SJSA1 (cell line): ENCODE measurements at regions not wholly inside any gene's neighbourhood (a gene's known extent, or its start where the extent isn't known, plus 50 kb on each side); places are given as distances from the start of the nearest gene placed in this dataset.

Experiments used
- DNase-seq, 2 experiments: peaks; one replicate each; pipeline ENCODE4 v3.0.0-alpha.2; 2015 to 2020; ENCODE audit warnings: low spot score in 2 of 2, low read depth in 1 of 2
- H3K27ac ChIP-seq: fragments of 250-450 bp; sonication (Bioruptor Pico); 2 replicates; pipeline ENCODE4 v1.5.1; 2020; ENCODE audit warnings: mild to moderate bottlenecking, moderate library complexity
- H3K27me3 ChIP-seq: fragments of 250-450 bp; sonication (Bioruptor Pico); replicated peaks from 2 replicates; pipeline ENCODE4 v1.5.1; 2020; ENCODE audit warnings: mild to moderate bottlenecking, moderate library complexity
- H3K36me3 ChIP-seq: fragments of 250-450 bp; sonication (Bioruptor Pico); 2 replicates; pipeline ENCODE4 v1.5.1; 2020; ENCODE audit warnings: mild to moderate bottlenecking
- H3K4me1 ChIP-seq: fragments of 250-450 bp; sonication (Bioruptor Pico); replicated peaks from 2 replicates; pipeline ENCODE4 v1.6.1; 2021; ENCODE audit warnings: mild to moderate bottlenecking
- H3K4me3 ChIP-seq: fragments of 250-450 bp; sonication (Bioruptor Pico); 2 replicates; pipeline ENCODE4 v1.5.1; 2020; ENCODE audit warnings: mild to moderate bottlenecking
- H3K9me3 ChIP-seq: fragments of 250-450 bp; sonication (Bioruptor Pico); replicated peaks from 2 replicates; pipeline ENCODE4 v1.5.1; 2020; ENCODE audit warnings: mild to moderate bottlenecking

GRCh38 chr3:162014284-162014683 is 517.7 kb downstream of the OTOL1 start:
- H3K27ac ChIP-seq = no peak overlapping the region
- H3K4me1 ChIP-seq = no peaks in the 10 kb centered on the region
- no peaks in the 10 kb centered on the region for H3K27me3 ChIP-seq
- H3K36me3 ChIP-seq = no peaks in the 10 kb centered on the region
- no peak for DNase-seq
- H3K4me3 ChIP-seq = no peak overlapping the region
- H3K9me3 ChIP-seq = no peaks in the 10 kb centered on the region

- Histone ChIP-seq H3K36me3 (no peaks in the 10 kb centered on the region), H3K27me3 (no peaks in the 10 kb centered on the region), H3K9me3 (no peaks in the 10 kb centered on the region), H3K4me1 (no peaks in the 10 kb centered on the region), H3K4me3 (no peak overlapping the region), H3K27ac (no peak overlapping the region)
- no peak for DNase-seq
Measured at GRCh38 chr3:162015856-162016255, 519.2 kb downstream of the OTOL1 start.

- DNase-seq = no peak
- no peak overlapping the region for H3K4me3 ChIP-seq
- H3K27ac ChIP-seq = no peak overlapping the region
- no peaks in the 10 kb centered on the region for H3K36me3 ChIP-seq
- H3K4me1 ChIP-seq = no peaks in the 10 kb centered on the region
- no peaks in the 10 kb centered on the region for H3K9me3 ChIP-seq
- H3K27me3 ChIP-seq = no peaks in the 10 kb centered on the region
Measured at GRCh38 chr3:162019817-162020216, 523.2 kb downstream of the OTOL1 start.

- Histone ChIP-seq H3K4me1 (no peaks in the 10 kb centered on the region), H3K36me3 (no peaks in the 10 kb centered on the region), H3K27me3 (no peaks in the 10 kb centered on the region), H3K9me3 (no peaks in the 10 kb centered on the region), H3K4me3 (no peak overlapping the region), H3K27ac (no peak overlapping the region)
- no peak for DNase-seq
Measured at GRCh38 chr3:162021206-162021605, 524.6 kb downstream of the OTOL1 start.

- H3K4me1 ChIP-seq = no peaks in the 10 kb centered on the region
- H3K9me3 ChIP-seq = no peaks in the 10 kb centered on the region
- H3K27me3 ChIP-seq = no peaks in the 10 kb centered on the region
- H3K36me3 ChIP-seq = no peaks in the 10 kb centered on the region
- DNase-seq = no peak
- H3K4me3 ChIP-seq = no peak overlapping the region
- no peak overlapping the region for H3K27ac ChIP-seq
Measured at GRCh38 chr3:162022911-162023310, 526.3 kb downstream of the OTOL1 start.

- DNase-seq = no peak
- Histone ChIP-seq H3K4me3 (no peak overlapping the region), H3K27ac (no peak overlapping the region), H3K9me3 (no peaks in the 10 kb centered on the region), H3K4me1 (no peaks in the 10 kb centered on the region), H3K27me3 (no peaks in the 10 kb centered on the region), H3K36me3 (no peaks in the 10 kb centered on the region)
Measured at GRCh38 chr3:162029736-162030135, 533.1 kb downstream of the OTOL1 start.

GRCh38 chr3:162034368-162034767 is 537.8 kb downstream of the OTOL1 start:
- no peaks in the 10 kb centered on the region for H3K4me1 ChIP-seq
- H3K4me3 ChIP-seq = no peak overlapping the region
- no peak for DNase-seq
- no peaks in the 10 kb centered on the region for H3K27me3 ChIP-seq
- no peak overlapping the region for H3K27ac ChIP-seq
- H3K36me3 ChIP-seq = no peaks in the 10 kb centered on the region
- H3K9me3 ChIP-seq = no peaks in the 10 kb centered on the region

GRCh38 chr3:162041622-162042021 is 545.0 kb downstream of the OTOL1 start:
- Histone ChIP-seq H3K4me1 (no peaks in the 10 kb centered on the region), H3K27me3 (no peaks in the 10 kb centered on the region), H3K36me3 (no peaks in the 10 kb centered on the region), H3K9me3 (0 out of 2 replicates have a peak, but pooled peaks cover 3% of the 10 kb centered on the region), H3K27ac (no peak overlapping the region), H3K4me3 (no peak overlapping the region)
- no peak for DNase-seq

- no peaks in the 10 kb centered on the region for H3K9me3 ChIP-seq
Measured at GRCh38 chr3:162052636-162053035, 556.0 kb downstream of the OTOL1 start.

GRCh38 chr3:162072656-162073164 is 576.1 kb downstream of the OTOL1 start:
- Histone ChIP-seq H3K4me3 (no peak overlapping the region), H3K4me1 (no peaks in the 10 kb centered on the region), H3K27me3 (no peaks in the 10 kb centered on the region), H3K27ac (no peak overlapping the region), H3K36me3 (no peaks in the 10 kb centered on the region), H3K9me3 (no peaks in the 10 kb centered on the region)
- DNase-seq = no peak

More at GRCh38 chr3:162052636-162053035, 556.0 kb downstream of the OTOL1 start:
- Histone ChIP-seq H3K4me3 (no peak overlapping the region), H3K27me3 (no peaks in the 10 kb centered on the region), H3K4me1 (no peaks in the 10 kb centered on the region), H3K36me3 (no peaks in the 10 kb centered on the region), H3K27ac (no peak overlapping the region)
- no peak for DNase-seq

GRCh38 chr3:162073422-162073975 is 576.9 kb downstream of the OTOL1 start:
- Histone ChIP-seq H3K4me1 (no peaks in the 10 kb centered on the region), H3K36me3 (no peaks in the 10 kb centered on the region), H3K27ac (no peak overlapping the region), H3K4me3 (no peak overlapping the region), H3K9me3 (no peaks in the 10 kb centered on the region), H3K27me3 (no peaks in the 10 kb centered on the region)
- DNase-seq = no peak

- Histone ChIP-seq H3K4me3 (no peak overlapping the region), H3K4me1 (no peaks in the 10 kb centered on the region), H3K36me3 (no peaks in the 10 kb centered on the region), H3K9me3 (no peaks in the 10 kb centered on the region), H3K27me3 (no peaks in the 10 kb centered on the region), H3K27ac (no peak overlapping the region)
- DNase-seq = no peak
Measured at GRCh38 chr3:162077108-162077507, 580.5 kb downstream of the OTOL1 start.

- Histone ChIP-seq H3K27me3 (no peaks in the 10 kb centered on the region), H3K4me1 (no peaks in the 10 kb centered on the region), H3K4me3 (no peak overlapping the region), H3K27ac (no peak overlapping the region), H3K9me3 (no peaks in the 10 kb centered on the region), H3K36me3 (no peaks in the 10 kb centered on the region)
- no peak for DNase-seq
Measured at GRCh38 chr3:162082516-162082915, 585.9 kb downstream of the OTOL1 start.

- no peaks in the 10 kb centered on the region for H3K9me3 ChIP-seq
- H3K4me1 ChIP-seq = no peaks in the 10 kb centered on the region
- H3K27ac ChIP-seq = no peak overlapping the region
- no peak overlapping the region for H3K4me3 ChIP-seq
- DNase-seq = no peak
- H3K36me3 ChIP-seq = no peaks in the 10 kb centered on the region
- H3K27me3 ChIP-seq = no peaks in the 10 kb centered on the region
Measured at GRCh38 chr3:162087361-162087760, 590.8 kb downstream of the OTOL1 start.

GRCh38 chr3:162092751-162093150 is 596.1 kb downstream of the OTOL1 start:
- Histone ChIP-seq H3K36me3 (no peaks in the 10 kb centered on the region), H3K27me3 (no peaks in the 10 kb centered on the region), H3K27ac (no peak overlapping the region), H3K9me3 (no peaks in the 10 kb centered on the region), H3K4me3 (no peak overlapping the region), H3K4me1 (no peaks in the 10 kb centered on the region)
- DNase-seq = no peak
